Stimulated activated CD4-positive, alpha-beta T cell treated with anti-CD3 and anti-CD28 coated beads, Interleukin-2, amount 100 ng/mL, for 48 hours (primary cell): ENCODE measurements at regions not wholly inside any gene's neighbourhood (a gene's known extent, or its start where the extent isn't known, plus 50 kb on each side); places are given as distances from the start of the nearest gene placed in this dataset.

ENCODE experiments used
- DNase-seq, 2 donors: peaks; one replicate each; pipeline ENCODE4 v3.0.0-alpha.2; 2020

- no peak for DNase-seq
These were observed 86.9 kb downstream of the FGF9 start for GRCh38 chr13:21757763-21758162.

GRCh38 chr13:21758441-21758840 is 87.6 kb downstream of the FGF9 start:
- no peak for DNase-seq

GRCh38 chr13:21759463-21759862 is 88.6 kb downstream of the FGF9 start:
- DNase-seq: no peak

- no peak for DNase-seq
These were observed 89.0 kb downstream of the FGF9 start for GRCh38 chr13:21759911-21760310.

- DNase-seq: no peak
These were observed 90.9 kb downstream of the FGF9 start for GRCh38 chr13:21761770-21762169.

GRCh38 chr13:21762512-21762911 is 91.6 kb downstream of the FGF9 start:
- DNase-seq: no peak

GRCh38 chr13:21767032-21767431 is 96.2 kb downstream of the FGF9 start:
- no peak for DNase-seq

GRCh38 chr13:21771075-21771474 is 100.2 kb downstream of the FGF9 start:
- DNase-seq: no peak

- no peak for DNase-seq
These were observed 106.3 kb downstream of the FGF9 start for GRCh38 chr13:21777166-21777565.

- no peak for DNase-seq
These were observed 106.9 kb downstream of the FGF9 start for GRCh38 chr13:21777813-21778212.

- DNase-seq: no peak
These were observed 111.9 kb downstream of the FGF9 start for GRCh38 chr13:21782736-21783135.

- no peak for DNase-seq
These were observed 115.1 kb downstream of the FGF9 start for GRCh38 chr13:21785990-21786389.

- no peak for DNase-seq
These were observed 125.2 kb downstream of the FGF9 start for GRCh38 chr13:21796066-21796465.

- DNase-seq: no peak
These were observed 126.1 kb downstream of the FGF9 start for GRCh38 chr13:21796775-21797514.

- DNase-seq: no peak
These were observed 126.9 kb downstream of the FGF9 start for GRCh38 chr13:21797736-21798135.

GRCh38 chr13:21798181-21798580 is 127.3 kb downstream of the FGF9 start:
- DNase-seq: no peak

- no peak for DNase-seq
These were observed 128.8 kb downstream of the FGF9 start for GRCh38 chr13:21799671-21800070.

- no peak for DNase-seq
These were observed 130.2 kb downstream of the FGF9 start for GRCh38 chr13:21800837-21801616.

- no peak for DNase-seq
These were observed 134.9 kb downstream of the FGF9 start for GRCh38 chr13:21805733-21806132.

GRCh38 chr13:21812192-21812626 is 141.3 kb downstream of the FGF9 start:
- no peak for DNase-seq

GRCh38 chr13:21813110-21813509 is 142.2 kb downstream of the FGF9 start:
- DNase-seq: no peak

- DNase-seq: no peak
These were observed 143.0 kb downstream of the FGF9 start for GRCh38 chr13:21813844-21814243.

- no peak for DNase-seq
These were observed 143.7 kb downstream of the FGF9 start for GRCh38 chr13:21814604-21815003.

- no peak for DNase-seq
These were observed 147.0 kb downstream of the FGF9 start for GRCh38 chr13:21817878-21818277.
